A549 (cell line): ENCODE measurements at regions not wholly inside any gene's neighbourhood (a gene's known extent, or its start where the extent isn't known, plus 50 kb on each side); places are given as distances from the start of the nearest gene placed in this dataset.

Experiments
- ATAC-seq, 2 experiments: fragments of 200-7000 bp in 1 of 2; fragments of >200 bp in 1 of 2; cut with Nextera tagmentation in 1 of 2; cut with Tn5 transposase in 1 of 2; 3 replicates each; pipeline versions ENCODE4 v1.8.0 to v1.9.1; 2018 to 2020; ENCODE audit warnings: mild to moderate bottlenecking in 1 of 2, moderate library complexity in 1 of 2
- CTCF ChIA-PET: fragments of 300-600 bp; sonication (Branson Sonifier 250); formaldehyde crosslinking; extraction: SDS; loops from one replicate; lab custom pipeline; 2021; ENCODE audit warnings: antibody characterized with exemption, inconsistent platforms; lab: Yijun Ruan, JAX
- POLR2A ChIA-PET: fragments of 350-600 bp; formaldehyde crosslinking; extraction: SDS; loops from one replicate; lab custom pipeline; 2021; ENCODE audit warnings: antibody characterized with exemption, inconsistent platforms; lab: Yijun Ruan, JAX
- DNase-seq, 2 experiments: peaks; one replicate each; pipeline versions ENCODE4 v3.0.0 to v3.0.0-alpha.2; 2011 to 2016; ENCODE audit warnings: low read depth in 1 of 2, low spot score in 1 of 2
- FAIRE-seq: peaks from 2 replicates; lab custom pipeline; 2011; peaks lifted over from hg19 to GRCh38; lab: Jason Lieb, UNC
- H3K27ac ChIP-seq, 2 experiments: fragments of >200 bp; sonication (Bioruptor Twin); formaldehyde crosslinking; 3 replicates each; pipeline ENCODE4 v1.5.1; 2016 to 2017
- H3K4me1 ChIP-seq: fragments of >200 bp; sonication (Bioruptor Twin); formaldehyde crosslinking; 3 replicates; pipeline ENCODE4 v1.6.1; 2016
- H3K4me2 ChIP-seq: fragments of >200 bp; sonication (Bioruptor Twin); formaldehyde crosslinking; 3 replicates; pipeline ENCODE4 v1.6.1; 2016
- H3K4me3 ChIP-seq: fragments of >200 bp; sonication (Bioruptor Twin); formaldehyde crosslinking; 3 replicates; pipeline ENCODE4 v1.5.1; 2016
- H3K9me3 ChIP-seq: fragments of >200 bp; sonication (Bioruptor Twin); formaldehyde crosslinking; 3 replicates; pipeline ENCODE4 v1.6.1; 2016
- CBX2 ChIP-seq: fragments of 200-600 bp; sonication (generic); IDR thresholded peaks from 2 replicates; pipeline ENCODE4 v1.6.1; 2016; ENCODE audit warnings: low read depth, mild to moderate bottlenecking, borderline replicate concordance
- CBX8 ChIP-seq: fragments of 200-600 bp; sonication (generic); IDR thresholded peaks from 2 replicates; pipeline ENCODE4 v1.6.1; 2016
- CHD2 ChIP-seq: fragments of 150-350 bp; IDR thresholded peaks from 2 replicates; pipeline ENCODE4 v1.6.1; 2014; ENCODE audit warnings: low read length; ENCODE audit not compliant: partially characterized antibody
- EHMT2 ChIP-seq: fragments of 200-600 bp; sonication (generic); IDR thresholded peaks from 2 replicates; pipeline ENCODE4 v1.6.1; 2016; ENCODE audit warnings: antibody characterized with exemption, low read depth, mild to moderate bottlenecking, moderate library complexity
- EP300 ChIP-seq, 2 experiments: fragments of >200 bp; sonication (Bioruptor Twin); formaldehyde crosslinking; IDR thresholded peaks; 2 replicates in 1 of 2; 3 replicates in 1 of 2; pipeline ENCODE4 v1.6.1; 2016 to 2017
- ESRRA ChIP-seq: fragments of 150-350 bp; IDR thresholded peaks from 2 replicates; pipeline ENCODE4 v1.6.1; 2014; ENCODE audit warnings: mild to moderate bottlenecking, low read length, borderline replicate concordance
- FOSL2 ChIP-seq, 2 experiments: fragments of 450-650 bp in 1 of 2; fragments of >200 bp in 1 of 2; sonication (Bioruptor Twin) in 1 of 2; formaldehyde crosslinking; IDR thresholded peaks; 2 replicates each; pipeline versions ENCODE4 v1.5.0 to v1.6.1; 2016 to 2020; ENCODE audit warnings: mild to moderate bottlenecking in 1 of 2, moderate library complexity in 1 of 2
- GATA3 ChIP-seq: IDR thresholded peaks from 2 replicates; pipeline ENCODE4 v1.6.1; 2012; ENCODE audit warnings: borderline replicate concordance
- HOXA7 ChIP-seq: fragments of 250-450 bp; sonication (Bioruptor Pico); IDR thresholded peaks from 2 replicates; pipeline ENCODE4 v1.5.0; 2020; ENCODE audit warnings: mild to moderate bottlenecking, moderate library complexity
- HOXB13 ChIP-seq: fragments of 250-450 bp; sonication (Bioruptor Pico); IDR thresholded peaks from 2 replicates; pipeline ENCODE4 v1.5.0; 2020; ENCODE audit warnings: low read depth, mild to moderate bottlenecking, moderate library complexity
- JUN ChIP-seq, 2 experiments: fragments of >200 bp; sonication (Bioruptor Twin); formaldehyde crosslinking; IDR thresholded peaks; 2 replicates in 1 of 2; 3 replicates in 1 of 2; pipeline ENCODE4 v1.6.1; 2016 to 2017
- JUNB ChIP-seq: fragments of >200 bp; sonication (Bioruptor Twin); formaldehyde crosslinking; IDR thresholded peaks from 2 replicates; pipeline ENCODE4 v1.6.1; 2016
- KDM5A ChIP-seq: fragments of 200-600 bp; sonication (generic); IDR thresholded peaks from 2 replicates; pipeline ENCODE4 v1.6.1; 2016; ENCODE audit warnings: antibody characterized with exemption, mild to moderate bottlenecking
- NFE2L2 ChIP-seq: fragments of 150-350 bp; conservative IDR thresholded peaks from 2 replicates; pipeline ENCODE4 v1.6.1; 2014; ENCODE audit warnings: low read length
- PHF8 ChIP-seq: fragments of 200-600 bp; sonication (generic); IDR thresholded peaks from 2 replicates; pipeline ENCODE4 v1.6.1; 2016; ENCODE audit warnings: low read depth, mild to moderate bottlenecking, antibody characterized with exemption, moderate library complexity, borderline replicate concordance
- POLR2AphosphoS2 ChIP-seq: conservative IDR thresholded peaks from 2 replicates; pipeline ENCODE4 v1.6.1; 2012; ENCODE audit warnings: low read length, improper control_type of control experiment, inconsistent platforms
- RARB ChIP-seq: fragments of 250-450 bp; sonication (Bioruptor Pico); IDR thresholded peaks from 2 replicates; pipeline ENCODE4 v1.8.0; 2021; ENCODE audit warnings: mild to moderate bottlenecking, moderate library complexity
- RNF2 ChIP-seq: fragments of 200-600 bp; sonication (generic); IDR thresholded peaks from 2 replicates; pipeline ENCODE4 v1.6.1; 2016; ENCODE audit warnings: low read depth, mild to moderate bottlenecking, antibody characterized with exemption, moderate library complexity, borderline replicate concordance
- TFCP2L1 ChIP-seq: fragments of 250-450 bp; sonication (Bioruptor Pico); IDR thresholded peaks from 2 replicates; pipeline ENCODE4 v1.5.0; 2021; ENCODE audit warnings: mild to moderate bottlenecking
- ZC3H11A ChIP-seq: fragments of 450-650 bp; IDR thresholded peaks from 2 replicates; pipeline ENCODE4 v1.6.1; 2014; ENCODE audit warnings: antibody characterized with exemption, mild to moderate bottlenecking
- ZSCAN20 ChIP-seq: fragments of 250-450 bp; sonication (Bioruptor Pico); IDR thresholded peaks from 2 replicates; pipeline ENCODE4 v1.8.0; 2022; ENCODE audit warnings: mild to moderate bottlenecking, moderate library complexity
- WGBS: methylation state at CpG from one replicate; pipeline ENCODE4 v1.1.6; 2017; ENCODE audit errors: missing lambda C conversion rate; 5-methylcytosine and 5-hydroxymethylcytosine counted together
- TF ChIP-seq, protein P1 (sequence below): fragments of >200 bp; sonication (Bioruptor Twin); formaldehyde crosslinking; IDR thresholded peaks from 3 replicates; pipeline ENCODE4 v1.5.1; 2016
- TF ChIP-seq, protein P2 (sequence below): IDR thresholded peaks from 2 replicates; pipeline ENCODE4 v1.6.1; 2012
- TF ChIP-seq, protein P3 (sequence below): fragments of >200 bp; sonication (Bioruptor Twin); formaldehyde crosslinking; IDR thresholded peaks from 3 replicates; pipeline ENCODE4 v1.6.1; 2016
- TF ChIP-seq, protein P4 (sequence below): fragments of 250-450 bp; sonication (Bioruptor Pico); IDR thresholded peaks from 2 replicates; pipeline ENCODE4 v1.5.0; 2021; ENCODE audit warnings: mild to moderate bottlenecking, moderate library complexity, borderline replicate concordance
- TF ChIP-seq, protein P5 (sequence below): IDR thresholded peaks from 2 replicates; pipeline ENCODE4 v1.6.1; 2012; ENCODE audit warnings: low read depth, borderline replicate concordance

DNA sequence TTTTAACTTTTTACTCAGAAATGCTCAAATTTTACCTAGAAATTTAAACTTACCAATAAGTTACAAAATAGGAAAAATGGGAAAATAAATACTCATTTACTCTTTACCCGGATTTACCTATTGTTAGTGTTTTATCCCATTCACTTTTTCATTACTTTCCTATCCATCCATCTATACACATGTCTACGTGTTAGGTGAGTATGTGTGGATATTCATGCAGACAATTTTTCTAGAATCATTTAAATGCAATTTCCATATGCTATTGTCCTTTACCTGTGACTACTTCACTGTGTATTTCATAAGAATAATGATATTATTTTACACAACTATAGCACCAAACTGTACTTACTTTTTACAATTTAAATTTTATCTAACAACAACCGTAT is 896.6 kb upstream of the INTU start (continued):
- TF ChIP-seq, protein P1, sequence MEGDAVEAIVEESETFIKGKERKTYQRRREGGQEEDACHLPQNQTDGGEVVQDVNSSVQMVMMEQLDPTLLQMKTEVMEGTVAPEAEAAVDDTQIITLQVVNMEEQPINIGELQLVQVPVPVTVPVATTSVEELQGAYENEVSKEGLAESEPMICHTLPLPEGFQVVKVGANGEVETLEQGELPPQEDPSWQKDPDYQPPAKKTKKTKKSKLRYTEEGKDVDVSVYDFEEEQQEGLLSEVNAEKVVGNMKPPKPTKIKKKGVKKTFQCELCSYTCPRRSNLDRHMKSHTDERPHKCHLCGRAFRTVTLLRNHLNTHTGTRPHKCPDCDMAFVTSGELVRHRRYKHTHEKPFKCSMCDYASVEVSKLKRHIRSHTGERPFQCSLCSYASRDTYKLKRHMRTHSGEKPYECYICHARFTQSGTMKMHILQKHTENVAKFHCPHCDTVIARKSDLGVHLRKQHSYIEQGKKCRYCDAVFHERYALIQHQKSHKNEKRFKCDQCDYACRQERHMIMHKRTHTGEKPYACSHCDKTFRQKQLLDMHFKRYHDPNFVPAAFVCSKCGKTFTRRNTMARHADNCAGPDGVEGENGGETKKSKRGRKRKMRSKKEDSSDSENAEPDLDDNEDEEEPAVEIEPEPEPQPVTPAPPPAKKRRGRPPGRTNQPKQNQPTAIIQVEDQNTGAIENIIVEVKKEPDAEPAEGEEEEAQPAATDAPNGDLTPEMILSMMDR: no peak

DNA sequence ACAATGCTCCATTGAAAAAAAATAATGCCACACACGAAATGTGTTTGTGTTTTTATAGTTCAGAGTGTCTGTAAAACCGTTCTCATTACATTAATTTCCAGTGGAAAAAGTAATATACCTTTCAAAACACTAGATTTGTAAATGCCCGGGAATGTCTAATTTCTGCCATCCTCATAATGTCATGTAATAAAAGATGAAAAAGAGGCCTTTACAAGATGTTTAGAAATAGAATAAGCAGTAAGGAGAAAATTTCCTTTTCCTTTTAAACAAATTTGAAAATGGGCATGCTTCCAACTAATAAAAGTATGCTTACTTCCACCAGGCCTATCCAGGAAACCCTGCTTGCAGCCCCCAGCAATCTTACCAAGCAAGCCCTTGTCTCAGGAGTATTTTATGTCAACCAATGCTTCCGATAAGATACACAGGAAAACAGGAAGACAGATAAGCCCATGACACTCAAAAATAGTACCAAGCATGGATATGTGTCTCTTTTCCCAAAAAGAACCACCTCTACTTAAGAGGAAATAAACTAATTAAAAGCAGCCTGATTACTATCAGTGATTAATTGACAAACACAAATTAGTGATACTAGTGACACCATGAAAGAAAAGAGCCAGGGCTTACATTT is 894.7 kb upstream of the INTU start:
- no peak overlapping the region for H3K4me2 ChIP-seq
- 29% methylated on average over 4 of the region's 4 CpGs for WGBS
- no peaks in the 10 kb centered on the region for H3K9me3 ChIP-seq
- TF ChIP-seq KDM5A (no peak), ZC3H11A (no peak), RARB (CRISPR knock-in tag) (no peak), GATA3 (no peak), EHMT2 (no peak), RNF2 (no peak), CHD2 (no peak), ESRRA (no peak), HOXA7 (CRISPR knock-in tag) (no peak)
- TF ChIP-seq, protein P2, sequence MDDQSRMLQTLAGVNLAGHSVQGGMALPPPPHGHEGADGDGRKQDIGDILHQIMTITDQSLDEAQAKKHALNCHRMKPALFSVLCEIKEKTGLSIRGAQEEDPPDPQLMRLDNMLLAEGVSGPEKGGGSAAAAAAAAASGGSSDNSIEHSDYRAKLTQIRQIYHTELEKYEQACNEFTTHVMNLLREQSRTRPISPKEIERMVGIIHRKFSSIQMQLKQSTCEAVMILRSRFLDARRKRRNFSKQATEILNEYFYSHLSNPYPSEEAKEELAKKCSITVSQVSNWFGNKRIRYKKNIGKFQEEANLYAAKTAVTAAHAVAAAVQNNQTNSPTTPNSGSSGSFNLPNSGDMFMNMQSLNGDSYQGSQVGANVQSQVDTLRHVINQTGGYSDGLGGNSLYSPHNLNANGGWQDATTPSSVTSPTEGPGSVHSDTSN: no peak
- TF ChIP-seq, protein P3, sequence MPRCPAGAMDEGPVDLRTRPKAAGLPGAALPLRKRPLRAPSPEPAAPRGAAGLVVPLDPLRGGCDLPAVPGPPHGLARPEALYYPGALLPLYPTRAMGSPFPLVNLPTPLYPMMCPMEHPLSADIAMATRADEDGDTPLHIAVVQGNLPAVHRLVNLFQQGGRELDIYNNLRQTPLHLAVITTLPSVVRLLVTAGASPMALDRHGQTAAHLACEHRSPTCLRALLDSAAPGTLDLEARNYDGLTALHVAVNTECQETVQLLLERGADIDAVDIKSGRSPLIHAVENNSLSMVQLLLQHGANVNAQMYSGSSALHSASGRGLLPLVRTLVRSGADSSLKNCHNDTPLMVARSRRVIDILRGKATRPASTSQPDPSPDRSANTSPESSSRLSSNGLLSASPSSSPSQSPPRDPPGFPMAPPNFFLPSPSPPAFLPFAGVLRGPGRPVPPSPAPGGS: no peak
- TF ChIP-seq, all 56 proteins: peak for 0
- POLR2A ChIA-PET: no interaction called here
- Histone ChIP-seq H3K4me3 (no peak overlapping the region), H3K4me1 (no peaks in the 10 kb centered on the region), H3K27ac (no peak overlapping the region)
- DNase-seq (no peak), ATAC-seq (no peak), FAIRE-seq (no peak)
- CTCF ChIA-PET: no interaction called here

DNA sequence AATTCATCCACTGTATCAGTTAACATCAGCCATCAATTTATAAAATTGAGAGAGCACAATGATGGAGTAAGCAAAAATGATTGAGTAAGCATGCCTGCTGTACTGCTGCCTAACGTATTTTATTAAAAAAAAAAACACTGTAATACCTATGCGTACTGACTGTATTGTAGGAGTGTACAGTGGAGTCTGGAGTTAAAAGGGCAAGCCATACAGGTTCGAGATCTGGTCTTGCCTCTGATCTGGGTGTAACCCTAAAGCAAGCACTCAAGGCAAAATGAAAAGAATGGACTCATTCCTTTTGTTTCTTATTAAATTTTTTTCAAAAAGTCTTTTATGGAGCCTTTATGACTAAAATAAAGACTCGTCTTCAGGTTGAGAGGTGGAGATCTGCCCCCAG is 894.2 kb upstream of the INTU start:
- 14% methylated on average over 4 of the region's 4 CpGs for WGBS
- no peaks in the 10 kb centered on the region for H3K4me1 ChIP-seq
- ChIA-PET POLR2A (no interaction called here), CTCF (no interaction called here)
- H3K4me2 ChIP-seq: no peak overlapping the region
- no peak overlapping the region for H3K4me3 ChIP-seq
- ATAC-seq: no peak
- H3K9me3 ChIP-seq: no peaks in the 10 kb centered on the region
- no peak overlapping the region for H3K27ac ChIP-seq
- no peak for DNase-seq
- TF ChIP-seq HOXB13 (CRISPR knock-in tag) (no peak), CBX8 (no peak), JUNB (no peak), POLR2AphosphoS2 (no peak), HOXA7 (CRISPR knock-in tag) (no peak), CBX2 (no peak), ZSCAN20 (CRISPR knock-in tag) (no peak), FOSL2 (IDR thresholded peaks at IDR 0.05) (no peak), FOSL2 (CRISPR knock-in tag; IDR thresholded peaks at IDR 0.05) (no peak), EP300 (IDR thresholded peaks at IDR 0.05) (no peak), GATA3 (no peak), TFCP2L1 (CRISPR knock-in tag) (no peak), NFE2L2 (no peak), JUN (IDR thresholded peaks at IDR 0.05) (no peak), PHF8 (no peak), EHMT2 (no peak)
- TF ChIP-seq, protein P4, sequence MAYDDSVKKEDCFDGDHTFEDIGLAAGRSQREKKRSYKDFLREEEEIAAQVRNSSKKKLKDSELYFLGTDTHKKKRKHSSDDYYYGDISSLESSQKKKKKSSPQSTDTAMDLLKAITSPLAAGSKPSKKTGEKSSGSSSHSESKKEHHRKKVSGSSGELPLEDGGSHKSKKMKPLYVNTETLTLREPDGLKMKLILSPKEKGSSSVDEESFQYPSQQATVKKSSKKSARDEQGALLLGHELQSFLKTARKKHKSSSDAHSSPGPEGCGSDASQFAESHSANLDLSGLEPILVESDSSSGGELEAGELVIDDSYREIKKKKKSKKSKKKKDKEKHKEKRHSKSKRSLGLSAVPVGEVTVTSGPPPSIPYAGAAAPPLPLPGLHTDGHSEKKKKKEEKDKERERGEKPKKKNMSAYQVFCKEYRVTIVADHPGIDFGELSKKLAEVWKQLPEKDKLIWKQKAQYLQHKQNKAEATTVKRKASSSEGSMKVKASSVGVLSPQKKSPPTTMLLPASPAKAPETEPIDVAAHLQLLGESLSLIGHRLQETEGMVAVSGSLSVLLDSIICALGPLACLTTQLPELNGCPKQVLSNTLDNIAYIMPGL (CRISPR knock-in tag): no peak
- TF ChIP-seq, protein P2: no peak
- TF ChIP-seq, protein P5, sequence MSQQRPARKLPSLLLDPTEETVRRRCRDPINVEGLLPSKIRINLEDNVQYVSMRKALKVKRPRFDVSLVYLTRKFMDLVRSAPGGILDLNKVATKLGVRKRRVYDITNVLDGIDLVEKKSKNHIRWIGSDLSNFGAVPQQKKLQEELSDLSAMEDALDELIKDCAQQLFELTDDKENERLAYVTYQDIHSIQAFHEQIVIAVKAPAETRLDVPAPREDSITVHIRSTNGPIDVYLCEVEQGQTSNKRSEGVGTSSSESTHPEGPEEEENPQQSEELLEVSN: no peak
- no peak for FAIRE-seq
